HG03064 (cell line): ENCODE measurements at regions not wholly inside any gene's neighbourhood (a gene's known extent, or its start where the extent isn't known, plus 50 kb on each side); places are given as distances from the start of the nearest gene placed in this dataset.

Experiments used
- ATAC-seq: cut with Tn5 transposase; IDR thresholded peaks from one replicate; pipeline ENCODE4 v1.9.1; 2021; ENCODE audit warnings: low read depth; ENCODE audit not compliant: unreplicated experiment

DNA sequence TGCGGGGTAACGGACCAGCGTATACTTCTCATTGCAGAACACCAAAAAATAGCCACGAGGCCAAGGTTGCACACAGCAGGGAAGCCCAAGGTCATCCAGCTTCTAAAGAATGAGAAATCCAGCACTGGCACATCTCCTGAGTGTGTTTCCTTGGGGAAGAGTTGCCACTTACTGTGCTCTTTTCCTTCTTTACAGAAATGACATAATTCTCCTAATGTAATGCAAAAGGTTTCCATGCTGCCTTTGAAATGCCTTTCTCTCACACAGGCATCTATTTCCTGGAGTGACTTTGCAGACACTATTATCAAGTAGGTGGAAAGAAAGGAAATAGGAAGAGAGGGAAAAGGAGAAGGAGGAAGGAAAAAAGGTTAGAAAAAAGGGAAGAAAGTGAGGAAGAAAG lies 862.1 kb upstream of the CELF4 start:
- no peak for ATAC-seq

DNA sequence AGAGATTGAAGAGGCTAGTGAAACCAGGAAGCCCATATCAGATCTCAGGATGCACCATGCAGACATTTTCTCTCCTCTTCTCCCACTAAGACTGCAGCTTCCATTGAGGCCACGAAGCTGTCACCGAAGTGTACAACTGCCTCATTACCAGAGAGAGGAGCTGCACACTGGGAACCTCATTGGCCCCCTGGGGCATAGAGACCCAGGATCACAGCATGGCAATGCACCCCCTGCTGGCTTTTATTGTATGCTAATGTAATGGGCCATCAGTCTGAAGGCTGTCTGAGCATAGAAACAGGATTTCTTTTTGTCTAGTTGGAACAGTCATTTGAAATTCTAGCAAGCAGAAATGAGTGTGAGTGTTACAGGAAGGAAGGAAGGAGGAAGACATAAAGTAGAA lies 861.6 kb upstream of the CELF4 start:
- no peak for ATAC-seq

DNA sequence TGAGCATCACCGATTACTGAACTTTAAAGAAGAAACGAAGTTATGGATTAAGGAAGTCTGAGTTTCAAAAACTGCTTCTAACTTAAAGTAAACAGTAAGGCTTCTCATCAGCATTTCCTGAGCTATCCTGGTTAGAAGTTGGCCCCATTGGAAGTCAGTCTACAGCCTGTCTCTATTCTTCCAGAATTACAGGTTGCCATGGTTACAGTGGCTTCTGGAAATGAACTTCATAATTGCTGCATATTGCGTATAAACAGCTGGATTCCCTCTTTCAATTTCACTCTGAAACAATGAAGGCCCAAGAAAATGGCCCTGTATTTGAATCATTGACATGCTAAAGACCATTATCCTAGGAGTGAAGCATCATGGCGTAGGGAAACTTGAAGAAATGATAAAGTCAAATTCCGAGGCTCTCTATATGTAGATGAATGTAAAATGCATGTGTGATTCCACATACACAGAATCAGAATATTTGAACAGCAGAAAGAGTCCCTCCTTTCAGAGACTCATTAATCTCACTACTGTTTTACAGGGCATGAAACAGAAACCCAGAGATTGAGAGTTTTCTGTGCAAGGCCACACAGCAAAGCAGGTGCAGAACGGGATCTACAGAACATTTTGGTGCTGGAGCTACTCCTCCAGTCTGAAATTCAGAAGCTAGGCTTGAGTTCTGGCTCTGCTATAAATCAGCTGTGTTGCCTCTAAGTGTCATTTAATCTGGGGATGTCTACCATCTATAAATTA lies 856.4 kb upstream of the CELF4 start:
- no peak for ATAC-seq

DNA sequence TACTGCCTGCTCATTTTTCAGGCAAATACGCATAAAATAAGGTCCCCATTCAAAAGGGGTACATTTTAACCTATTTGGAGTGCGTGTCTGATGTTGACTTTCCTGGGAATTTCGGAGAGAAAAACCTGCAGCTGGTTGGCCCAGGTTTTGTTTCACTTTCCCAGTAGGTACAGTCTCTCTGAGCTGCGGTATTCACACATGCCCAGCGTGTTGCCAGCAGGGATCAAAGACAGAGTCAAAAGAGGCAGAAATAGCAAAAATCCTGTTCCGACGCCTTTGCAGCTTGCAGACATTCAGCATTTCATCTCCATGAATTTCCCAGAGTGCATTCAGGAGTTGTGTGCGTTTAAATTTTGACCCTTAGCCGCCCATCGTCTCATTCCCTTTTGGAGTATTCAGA lies 855.4 kb upstream of the CELF4 start:
- no peak for ATAC-seq

DNA sequence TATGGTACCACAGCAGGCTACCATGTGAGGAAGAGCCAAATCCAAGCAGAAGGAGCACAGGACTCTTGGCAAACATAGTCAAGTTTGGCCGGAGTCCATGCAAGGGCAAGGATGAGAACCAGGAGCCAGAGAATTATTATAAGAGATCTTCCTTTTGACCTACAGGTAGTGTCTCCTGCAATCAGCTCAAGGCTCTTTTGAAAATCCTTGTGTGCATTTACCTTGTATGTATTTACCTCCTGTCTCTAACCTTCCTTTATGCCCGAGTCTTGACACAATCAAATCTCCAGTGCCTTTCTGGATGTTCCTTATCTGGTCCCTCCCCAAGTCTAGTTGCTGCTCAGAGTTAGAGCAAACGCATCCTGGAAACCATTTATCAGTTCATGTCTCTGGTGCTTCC lies 855.0 kb upstream of the CELF4 start:
- no peak for ATAC-seq

DNA sequence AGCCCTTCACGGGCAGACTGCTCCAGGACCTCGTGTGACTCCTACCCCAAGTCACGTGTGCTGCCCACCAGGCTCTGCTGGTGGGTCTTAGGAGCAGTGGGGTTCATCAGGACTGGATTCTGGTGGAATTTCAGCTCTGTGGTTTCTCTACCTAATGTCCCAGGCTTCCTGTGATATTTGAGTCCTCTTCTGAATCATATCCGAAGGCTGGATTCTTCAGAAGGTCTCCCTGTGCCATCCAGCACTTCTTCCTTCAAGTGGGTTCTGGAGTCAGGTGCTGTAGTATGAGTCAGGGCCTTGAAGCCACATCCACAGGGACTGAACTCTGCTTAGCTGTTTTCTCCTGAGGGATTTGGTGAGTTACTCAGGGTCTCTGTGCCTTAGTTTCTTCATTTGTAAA lies 850.2 kb upstream of the CELF4 start:
- ATAC-seq: no peak

DNA sequence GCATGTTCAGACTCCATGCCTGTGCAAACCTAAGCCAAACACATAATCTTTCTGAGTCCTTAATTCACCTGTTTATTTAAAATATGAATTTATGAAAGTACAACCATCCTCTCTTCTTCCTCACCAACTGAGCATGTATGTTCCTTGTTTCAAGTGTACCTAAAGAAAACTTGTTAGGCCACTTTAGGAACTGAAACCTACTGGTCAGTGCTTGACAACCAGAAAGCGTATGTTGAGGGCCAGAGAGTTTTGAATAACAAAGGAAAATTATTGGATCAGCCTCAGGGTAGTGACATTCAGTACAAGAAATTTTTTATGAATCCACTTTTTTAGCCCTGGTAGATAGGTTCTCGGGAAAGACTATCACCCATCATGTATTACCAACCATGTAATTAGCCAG lies 847.6 kb upstream of the CELF4 start:
- no peak for ATAC-seq

DNA sequence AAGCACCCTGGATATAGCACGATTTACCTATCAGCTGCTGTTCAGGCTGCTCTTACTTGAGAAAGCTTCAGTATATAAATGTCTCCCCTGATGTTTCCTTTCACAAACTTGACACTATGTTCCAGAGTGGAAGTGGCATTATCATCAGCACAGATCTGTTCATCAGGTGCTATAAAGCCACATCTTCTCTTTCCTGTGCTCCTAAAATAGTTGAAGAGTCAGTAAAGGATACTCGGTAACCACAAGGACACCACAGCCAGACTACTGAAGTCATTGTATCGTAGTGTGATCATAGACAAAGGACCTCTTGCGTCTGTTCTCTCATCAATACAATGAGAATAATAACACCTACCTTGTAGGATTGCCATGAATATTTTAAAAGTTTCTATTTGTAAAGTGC lies 841.0 kb upstream of the CELF4 start:
- ATAC-seq: no peak

DNA sequence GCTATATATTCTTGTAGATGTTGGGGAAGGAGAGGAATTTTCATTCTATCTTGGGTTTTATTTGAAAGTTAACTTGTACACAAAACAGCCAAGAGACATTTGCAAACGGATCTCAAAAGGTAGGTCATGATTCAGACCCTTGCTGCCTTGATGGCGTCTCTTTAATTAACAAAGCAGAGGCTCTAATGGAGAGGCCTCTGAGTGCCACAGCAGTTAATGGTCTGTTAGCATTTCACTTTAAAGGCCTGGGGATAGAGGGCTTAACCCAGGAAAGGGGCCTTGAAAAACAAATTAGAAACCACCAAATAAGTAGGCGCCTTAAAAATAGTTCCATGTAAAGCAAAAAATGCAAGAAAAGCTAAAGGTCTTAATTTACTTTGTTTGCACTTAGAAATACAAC lies 836.9 kb upstream of the CELF4 start:
- ATAC-seq: no peak

DNA sequence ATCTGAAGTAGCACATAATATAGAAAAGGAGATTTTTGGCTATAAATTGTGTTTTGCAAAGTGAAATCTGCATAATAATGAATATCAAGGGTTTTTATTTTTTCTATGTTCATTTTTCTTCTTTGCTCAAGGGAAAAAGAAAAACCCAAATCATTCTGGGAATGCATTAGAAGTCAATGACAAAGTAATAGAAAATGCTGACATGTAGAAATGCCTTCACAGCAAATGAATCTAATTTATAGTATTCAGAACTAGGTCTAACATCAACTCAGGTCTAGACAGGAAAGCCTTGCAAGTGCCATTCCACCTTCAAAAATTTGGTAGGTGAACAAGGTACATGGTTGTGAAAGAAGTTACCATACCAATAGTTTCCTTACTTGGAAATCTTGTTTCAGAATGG lies 831.5 kb upstream of the CELF4 start:
- ATAC-seq: no peak

DNA sequence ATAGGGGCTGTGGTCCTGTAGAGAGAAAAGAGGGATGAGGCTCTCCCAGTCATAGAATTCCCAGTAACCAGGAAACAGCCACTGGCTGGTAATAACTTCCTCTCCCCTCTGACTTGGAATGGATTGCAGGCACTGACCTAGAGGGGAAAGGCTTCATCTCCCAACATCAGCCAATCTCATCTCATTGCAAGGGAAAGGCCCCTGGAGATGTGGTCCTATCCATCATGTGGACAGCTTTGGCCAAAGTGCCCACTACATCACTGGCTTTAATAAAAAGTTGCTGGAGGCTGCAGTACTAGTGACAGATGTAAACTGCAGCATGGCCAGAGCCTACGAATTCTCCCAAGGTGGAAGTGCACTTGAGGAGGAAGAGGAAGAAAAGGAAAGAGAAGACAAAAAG lies 820.5 kb upstream of the CELF4 start:
- no peak for ATAC-seq

DNA sequence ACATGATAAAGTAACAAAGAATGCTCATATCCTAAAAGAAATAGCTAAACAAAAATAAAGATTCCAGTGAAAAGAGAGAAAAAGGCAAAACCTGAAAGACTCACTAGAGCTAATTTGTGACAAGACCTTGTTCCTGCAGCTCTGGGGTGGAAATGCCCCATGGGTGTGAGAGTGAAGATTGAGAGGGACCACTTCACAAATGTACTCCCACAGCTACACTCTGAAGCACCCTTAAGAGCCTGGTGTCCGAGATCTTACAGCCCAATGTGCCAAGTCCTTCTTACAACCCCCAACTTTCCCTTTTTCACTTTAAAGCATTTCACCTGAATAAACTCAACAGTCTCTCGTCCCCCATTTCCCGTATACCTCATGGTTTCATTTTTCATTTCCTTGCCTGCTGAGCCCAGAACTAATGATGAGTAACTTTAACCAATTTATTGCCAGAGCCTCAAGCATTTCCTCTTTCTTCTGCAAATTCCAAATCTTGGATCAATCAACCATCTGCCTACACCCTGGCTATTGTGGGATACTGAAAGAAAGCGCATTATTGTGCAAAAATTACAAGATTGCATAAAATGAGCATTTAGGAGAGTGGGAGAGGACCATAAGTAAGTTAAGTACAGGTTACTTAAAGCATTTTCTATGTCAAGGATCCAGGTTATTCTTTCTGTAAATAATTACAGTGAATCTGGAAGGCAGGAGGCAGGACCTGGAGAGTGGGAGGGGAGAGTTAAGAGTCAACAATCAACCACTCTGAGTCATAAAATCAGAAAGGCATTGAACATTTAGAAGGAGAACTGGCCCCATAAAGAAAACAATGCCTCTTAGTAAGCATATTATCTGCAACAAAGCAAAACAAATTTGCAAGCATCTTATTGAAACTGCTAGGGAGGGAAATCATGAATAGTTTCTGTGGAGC lies 804.4 kb upstream of the CELF4 start:
- no peak for ATAC-seq

DNA sequence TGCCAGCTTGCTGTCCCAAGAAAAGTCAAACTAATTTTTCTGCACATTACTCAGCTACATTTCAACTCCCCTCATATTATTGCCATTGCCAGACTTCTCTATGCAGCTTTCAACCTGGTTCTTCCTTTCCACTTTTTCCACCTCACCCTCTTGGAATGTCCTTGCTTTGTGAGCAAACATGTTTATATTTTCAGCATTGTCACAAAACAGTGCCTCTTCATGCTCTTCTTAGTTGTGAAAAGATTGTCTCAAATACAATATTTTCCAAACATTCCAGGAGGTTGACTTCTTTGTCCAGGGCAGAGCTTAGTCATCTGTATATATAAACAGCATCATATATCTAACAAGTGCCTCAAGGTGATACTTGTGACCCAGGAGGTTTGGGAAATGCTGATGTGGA lies 803.3 kb upstream of the CELF4 start:
- ATAC-seq: no peak

DNA sequence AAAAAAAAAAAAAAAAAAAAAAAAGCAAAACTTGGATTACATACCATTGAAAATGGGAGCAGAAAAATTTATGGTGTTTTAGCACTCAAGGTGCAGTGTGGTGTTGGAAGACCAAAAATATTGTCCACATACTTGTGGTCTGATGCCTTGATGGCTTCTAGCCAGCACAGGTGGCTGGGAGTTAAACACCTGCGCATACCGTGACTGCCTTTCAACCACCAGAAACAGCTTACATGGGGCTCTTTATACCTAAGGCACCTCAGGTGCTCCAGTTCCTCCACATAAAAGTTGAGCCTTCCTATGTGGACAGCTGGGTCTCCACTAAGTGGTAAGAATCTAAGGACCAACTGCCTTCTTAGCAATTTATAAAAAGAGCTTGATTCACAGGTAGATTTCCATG lies 802.6 kb upstream of the CELF4 start:
- no peak for ATAC-seq

DNA sequence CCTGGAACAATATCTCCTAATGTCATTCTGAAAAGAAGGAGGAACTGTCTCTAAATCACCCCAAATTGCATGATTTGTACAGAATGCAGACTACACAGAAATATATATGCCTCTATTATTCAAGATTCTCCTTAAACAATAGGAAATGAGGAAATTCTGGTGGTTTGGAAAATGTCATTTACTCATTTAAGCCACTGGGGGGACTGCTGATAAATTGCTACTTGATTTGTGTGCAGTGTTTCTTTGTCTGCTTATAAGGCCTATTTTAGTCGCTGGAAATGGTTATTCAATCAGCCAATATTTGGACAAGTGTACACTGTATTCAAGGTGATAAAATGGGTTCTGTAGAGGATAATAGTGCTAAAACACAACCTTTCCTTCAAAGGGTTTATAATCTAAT lies 801.9 kb upstream of the CELF4 start:
- ATAC-seq: no peak

DNA sequence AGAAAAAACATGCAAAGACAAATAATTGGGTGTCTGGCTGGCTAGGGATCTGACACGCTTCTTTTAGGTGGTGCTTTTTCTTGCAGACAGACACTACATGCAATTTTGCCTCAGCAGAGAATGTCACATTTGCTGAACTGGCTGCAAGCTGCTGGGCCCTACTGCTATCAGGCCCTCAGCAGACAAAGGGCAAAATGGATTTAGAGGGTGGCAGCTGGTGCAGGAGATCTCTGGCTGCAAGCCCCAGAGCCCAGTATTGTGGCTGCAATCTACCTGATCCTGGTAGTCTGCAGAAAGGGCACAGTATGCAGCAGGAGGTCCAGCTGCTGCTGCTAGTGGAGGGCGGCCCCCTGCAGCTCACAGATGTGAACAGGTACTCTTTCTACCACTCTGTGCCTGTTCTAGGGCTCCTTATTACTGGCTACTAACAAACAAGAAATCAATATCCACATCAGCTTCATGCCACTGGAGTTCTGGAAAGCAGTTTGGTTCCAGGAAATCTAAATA lies 796.7 kb upstream of the CELF4 start:
- ATAC-seq: no peak

DNA sequence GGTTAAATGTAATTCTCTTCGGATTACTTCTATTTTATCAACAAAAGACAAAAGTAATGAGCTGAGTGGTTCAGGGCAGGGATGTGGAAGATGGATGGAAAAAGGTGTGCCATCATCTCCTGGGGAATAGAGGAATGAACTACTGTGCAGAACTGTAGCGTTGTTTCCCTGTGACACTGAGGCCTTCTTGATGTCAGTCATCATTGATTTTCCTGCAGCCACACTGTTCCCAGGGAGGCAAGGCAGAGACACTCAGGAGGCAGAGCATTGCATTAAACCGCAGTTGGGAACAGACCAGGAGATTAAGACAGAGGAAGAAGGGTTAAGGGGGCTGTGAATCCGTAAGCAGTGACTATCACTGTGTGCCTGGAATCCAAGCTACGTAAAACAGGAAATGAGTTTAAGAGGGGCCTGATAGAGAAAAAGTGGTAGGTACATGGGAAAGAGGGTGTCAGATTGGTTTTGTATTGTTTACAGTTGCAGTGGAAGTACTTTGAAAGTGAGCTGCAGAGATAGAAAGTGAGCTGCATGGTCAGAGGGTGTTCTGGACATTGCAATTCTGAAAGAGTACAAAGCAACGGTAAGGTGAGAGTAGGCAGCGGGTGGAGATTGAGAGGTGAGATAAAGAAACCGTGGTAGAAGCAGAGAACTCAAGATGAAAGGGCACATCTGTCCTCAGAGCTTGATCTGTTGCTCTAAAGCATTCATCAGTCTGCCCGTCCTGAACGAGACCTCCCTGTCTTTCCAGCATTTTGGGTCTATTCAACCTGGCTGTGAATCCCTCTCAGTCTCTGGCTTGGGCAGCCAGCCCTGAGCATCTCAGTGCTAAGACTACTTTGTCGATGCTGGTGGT lies 793.4 kb upstream of the CELF4 start:
- ATAC-seq: no peak

DNA sequence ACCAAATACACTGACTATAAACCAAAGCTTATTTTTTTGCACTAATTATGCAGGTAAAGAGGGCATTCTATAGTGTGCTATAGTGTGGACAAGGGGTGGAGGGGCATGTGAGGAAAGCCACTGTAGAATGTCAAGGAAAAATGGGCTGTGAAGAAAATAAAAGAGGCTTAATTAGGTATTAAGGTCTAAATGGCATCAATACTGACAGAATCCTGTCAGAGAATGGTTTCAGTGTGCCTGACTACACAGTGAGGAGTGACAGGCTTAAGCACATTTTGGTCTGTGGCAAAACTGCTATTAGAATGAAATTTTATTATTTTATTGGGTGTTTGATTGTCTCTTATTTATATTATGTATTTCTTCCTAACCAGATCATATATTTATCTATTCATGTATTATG lies 787.6 kb upstream of the CELF4 start:
- no peak for ATAC-seq

DNA sequence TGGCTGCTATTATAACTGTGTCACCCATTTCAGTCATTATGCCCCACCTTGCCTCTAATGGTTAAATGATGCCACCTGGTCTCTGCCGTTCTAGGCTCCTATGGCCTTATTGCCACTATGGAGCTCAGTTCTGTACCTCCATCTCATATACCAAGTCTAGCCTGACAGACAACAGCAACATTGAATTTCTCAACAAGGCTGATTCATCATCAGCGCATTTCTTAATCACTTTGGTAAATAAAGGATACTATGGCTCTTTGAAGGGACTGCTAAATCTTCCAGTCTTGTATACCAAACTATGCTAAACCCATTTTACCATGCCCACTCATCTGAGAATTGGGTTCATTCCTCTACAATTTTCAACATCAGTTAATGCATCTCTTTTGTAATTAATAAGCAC lies 784.5 kb upstream of the CELF4 start:
- ATAC-seq: no peak

DNA sequence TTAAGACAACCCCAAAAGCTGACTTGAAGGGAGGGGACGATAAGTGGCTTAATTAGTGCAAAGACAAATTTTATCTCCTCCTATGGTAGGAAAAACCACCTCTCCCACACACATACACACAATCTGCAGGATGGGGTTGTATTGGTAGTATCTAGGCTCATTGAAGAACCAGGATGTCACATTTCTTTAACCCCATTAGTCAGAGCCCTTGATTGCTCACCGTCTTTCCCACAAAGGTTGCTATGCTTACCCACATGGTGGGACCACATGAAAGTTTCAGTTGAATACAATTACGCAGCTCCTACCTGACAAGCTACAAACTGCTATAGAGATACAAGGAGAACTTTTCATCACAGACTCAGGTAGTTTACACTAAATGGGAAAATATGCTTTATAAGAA lies 765.0 kb upstream of the CELF4 start:
- ATAC-seq: no peak

DNA sequence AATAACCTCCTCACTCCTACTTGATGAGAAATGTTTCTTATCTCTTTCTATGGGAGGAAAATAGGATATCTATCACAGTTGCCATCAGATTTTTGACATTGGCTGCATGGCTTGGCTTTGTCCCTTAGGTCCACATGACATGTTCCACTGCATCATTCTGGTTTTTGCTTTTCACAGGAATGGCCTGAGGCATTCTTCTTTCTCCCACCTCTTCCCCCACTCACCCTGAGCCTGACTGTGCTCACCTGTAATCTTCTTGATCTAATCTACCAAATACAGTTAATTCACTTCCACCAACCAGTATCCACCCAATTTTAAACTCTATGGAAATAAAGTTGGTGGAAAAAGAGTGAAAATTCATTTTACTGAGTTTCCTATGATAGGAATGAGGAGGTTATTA lies 763.5 kb upstream of the CELF4 start:
- no peak for ATAC-seq
